Activated CD4-positive, alpha-beta T cell treated with anti-CD3 and anti-CD28 coated beads, Interleukin-2, amount 50 U/mL, for 16 hours (primary cell): ENCODE measurements at regions not wholly inside any gene's neighbourhood (a gene's known extent, or its start where the extent isn't known, plus 50 kb on each side); places are given as distances from the start of the nearest gene placed in this dataset.
"Not testable (repeated sequence)": the region's sequence is repeated elsewhere in the genome, so short reads cannot be mapped to it uniquely, and the experiment has no call there.

Source experiments
- DNase-seq: peaks from one replicate; pipeline ENCODE4 v3.0.0-alpha.2; 2020

- no peak for DNase-seq
Measured at GRCh38 chr16:87008664-87009063, 308.5 kb downstream of the C16orf95 start.

GRCh38 chr16:87012954-87013938 is 303.9 kb downstream of the C16orf95 start:
- no peak for DNase-seq

- no peak for DNase-seq
Measured at GRCh38 chr16:87014112-87014511, 303.1 kb downstream of the C16orf95 start.

- no peak for DNase-seq
Measured at GRCh38 chr16:87015021-87015420, 302.2 kb downstream of the C16orf95 start.

- no peak for DNase-seq
Measured at GRCh38 chr16:87016046-87017035, 300.9 kb downstream of the C16orf95 start.

DNA sequence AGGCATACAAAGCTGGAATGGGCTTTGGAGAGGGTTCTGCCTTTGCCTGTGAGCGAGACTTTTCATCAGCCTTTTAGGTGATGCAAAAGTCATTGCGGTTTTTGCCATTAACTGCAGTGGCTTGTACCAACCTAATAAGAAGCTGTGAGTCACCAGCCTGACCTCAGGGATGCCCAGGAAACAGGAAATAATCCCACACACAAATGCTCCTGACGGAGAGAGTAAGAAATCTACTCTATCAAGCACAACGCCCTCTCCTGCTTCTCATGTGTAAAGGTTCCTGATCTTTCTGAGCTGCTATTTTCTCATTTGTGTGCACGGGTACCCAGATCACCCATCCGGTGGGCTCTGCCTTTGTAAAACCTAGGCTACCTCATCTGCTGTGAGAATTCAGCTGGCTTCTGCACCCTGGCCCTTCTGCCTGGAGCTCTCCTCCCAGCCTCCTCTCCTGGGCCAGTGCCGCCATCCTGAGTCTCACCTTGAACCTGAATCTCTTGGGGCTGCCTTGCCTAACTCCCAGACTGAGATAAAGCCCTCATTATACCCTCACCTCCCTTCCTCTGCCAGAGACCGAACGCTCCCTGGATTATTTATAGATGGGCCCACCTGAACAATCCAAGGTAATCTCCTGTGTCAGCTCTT is 299.7 kb downstream of the C16orf95 start:
- peak; percentile 3 for DNase-seq

DNA sequence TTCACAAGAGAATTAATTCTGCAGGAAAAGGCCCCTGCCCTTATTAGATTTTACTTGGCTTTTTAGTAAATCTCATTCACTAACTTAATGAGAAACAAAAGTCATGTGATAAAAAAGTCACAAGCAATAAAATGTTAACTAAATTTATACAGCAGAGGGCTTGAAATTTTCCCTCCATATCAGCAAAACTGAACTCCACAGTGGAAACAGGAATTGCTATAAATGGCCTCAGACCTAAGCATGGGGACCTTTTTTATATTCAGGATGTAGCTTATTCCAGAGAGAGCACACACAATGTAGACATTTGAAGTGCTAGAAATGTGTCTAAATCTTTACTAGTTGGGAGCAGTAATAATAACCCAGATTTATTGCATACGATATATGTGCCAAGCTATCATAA is 291.5 kb downstream of the C16orf95 start:
- no peak for DNase-seq

DNA sequence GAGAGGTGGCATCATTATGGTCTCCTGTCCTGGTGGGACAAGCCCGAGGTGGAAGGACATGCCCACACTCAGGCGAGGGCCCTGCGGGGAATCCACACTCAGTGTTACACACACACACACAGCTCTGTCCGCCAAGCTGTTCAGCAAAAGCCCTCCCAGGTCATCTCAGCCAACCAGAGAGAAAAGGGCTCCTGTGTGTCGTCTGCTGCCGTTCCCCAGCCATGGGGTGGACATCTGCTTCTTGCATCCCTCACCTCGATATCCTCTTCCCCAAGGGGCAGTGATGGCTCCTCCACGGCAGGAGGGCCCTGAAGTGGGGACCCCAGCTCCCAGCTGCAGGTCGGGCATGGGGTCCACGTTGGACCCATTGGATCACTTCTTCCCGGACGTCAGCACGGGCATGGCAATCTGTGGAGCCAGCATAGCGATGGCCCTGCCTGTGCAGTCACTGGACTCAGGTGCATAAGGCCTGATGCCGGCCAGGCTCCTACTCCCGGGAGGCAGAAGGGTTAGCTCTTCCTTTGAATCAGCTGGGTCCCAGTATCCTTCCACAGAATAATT is 290.1 kb downstream of the C16orf95 start:
- no peak for DNase-seq

DNA sequence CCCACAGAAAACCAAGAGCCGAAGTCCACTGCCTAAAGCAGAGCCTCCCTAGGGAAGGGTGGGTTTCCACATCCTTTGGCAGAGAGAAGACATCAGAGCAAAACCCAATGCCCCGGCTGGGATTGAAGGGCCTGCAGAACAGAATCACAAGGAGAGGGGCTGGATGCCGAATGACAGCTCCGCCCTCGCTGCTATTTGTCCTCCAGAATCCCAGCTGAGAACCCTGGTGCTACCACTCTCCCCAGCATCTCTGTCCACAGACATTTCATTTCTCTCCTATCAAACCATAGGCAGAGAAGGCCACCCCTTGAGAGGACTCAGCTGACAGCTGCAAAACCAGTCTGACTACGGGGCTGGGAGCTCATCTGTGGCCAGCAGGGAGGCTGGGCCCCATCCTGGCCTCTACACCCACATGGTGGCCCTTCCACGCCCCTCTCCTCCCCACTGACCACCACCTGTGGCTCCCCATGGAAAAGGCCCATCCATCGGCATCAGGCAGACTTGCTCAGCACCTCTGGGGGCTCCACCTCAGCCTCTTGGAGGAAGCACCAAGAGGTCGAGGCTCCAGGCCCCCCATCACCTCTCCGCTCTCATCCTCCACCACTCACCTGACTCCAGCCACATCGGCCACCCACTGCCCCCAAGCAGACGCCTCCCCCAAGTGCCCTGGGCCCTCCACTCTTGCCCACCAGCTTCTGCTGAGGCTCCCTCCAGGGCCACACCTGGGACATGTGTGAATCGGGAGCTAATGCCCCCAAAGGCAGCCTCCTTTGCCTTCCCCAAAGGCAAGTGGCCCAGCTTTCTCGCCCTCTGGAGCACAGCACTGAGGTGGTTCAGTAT is 288.5 kb downstream of the C16orf95 start:
- DNase-seq: no peak

DNA sequence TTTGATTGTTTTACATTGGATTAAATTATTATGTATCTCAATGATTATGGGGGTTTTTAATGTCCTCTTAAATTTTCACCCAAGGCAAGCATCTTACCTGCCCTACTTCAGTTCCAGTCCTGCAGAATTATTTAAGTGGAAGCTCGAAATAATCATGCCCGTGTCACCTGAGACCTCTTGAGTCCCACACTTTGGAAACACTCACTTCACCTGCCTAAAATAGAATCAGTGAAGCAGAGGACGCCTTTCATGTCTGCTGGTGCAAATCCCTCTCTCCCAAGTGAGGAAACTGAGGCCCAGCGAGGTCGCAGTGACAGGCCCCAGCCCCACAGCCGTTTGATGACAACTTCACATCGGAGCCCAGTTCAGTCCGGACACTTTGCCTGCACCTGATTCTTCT is 284.6 kb downstream of the C16orf95 start:
- DNase-seq: no peak

DNA sequence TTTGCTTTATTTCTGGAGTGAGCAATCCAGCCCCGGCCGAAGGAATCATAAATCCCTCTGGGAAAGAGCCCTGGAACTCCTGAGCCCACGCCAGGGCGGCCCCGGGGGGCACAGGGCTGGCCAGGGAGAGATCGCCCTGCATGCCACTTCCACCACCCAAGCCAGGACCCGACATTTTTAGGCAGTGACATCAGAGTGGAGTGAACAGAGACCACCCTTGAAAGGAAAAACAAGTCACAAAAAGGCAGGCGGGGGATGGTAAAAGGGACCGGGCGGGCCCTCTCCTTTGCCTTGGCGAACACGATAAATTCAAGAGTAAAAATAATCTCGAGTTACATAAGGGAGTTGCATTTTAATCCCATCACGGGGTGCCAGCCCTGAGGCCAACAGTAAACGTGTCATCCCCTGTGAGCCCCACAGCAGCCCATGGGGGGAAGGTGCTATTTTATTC is 284.1 kb downstream of the C16orf95 start:
- no peak for DNase-seq

- no peak for DNase-seq
Measured at GRCh38 chr16:87033541-87034300, 283.5 kb downstream of the C16orf95 start.

GRCh38 chr16:87034317-87034716 is 282.9 kb downstream of the C16orf95 start:
- DNase-seq: no peak

DNA sequence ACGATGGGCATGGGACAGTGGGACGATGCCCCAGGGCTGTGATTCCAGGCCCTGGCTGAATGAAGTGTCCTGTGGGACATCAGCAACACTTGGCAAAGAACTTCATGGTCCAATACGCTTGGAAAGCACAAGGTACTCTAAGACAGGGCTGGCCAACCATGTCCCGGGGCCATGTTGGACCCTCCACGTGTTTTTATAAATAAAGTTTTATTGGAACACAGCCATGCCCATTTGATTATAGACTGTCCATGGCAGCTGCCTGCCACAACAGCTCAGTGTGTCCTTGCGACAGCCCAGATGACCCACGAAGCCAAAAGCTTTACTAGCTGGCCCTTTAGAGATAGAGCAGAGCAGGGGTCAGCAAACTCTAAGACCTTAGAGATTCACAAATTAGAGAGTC is 282.1 kb downstream of the C16orf95 start:
- DNase-seq: no peak

DNA sequence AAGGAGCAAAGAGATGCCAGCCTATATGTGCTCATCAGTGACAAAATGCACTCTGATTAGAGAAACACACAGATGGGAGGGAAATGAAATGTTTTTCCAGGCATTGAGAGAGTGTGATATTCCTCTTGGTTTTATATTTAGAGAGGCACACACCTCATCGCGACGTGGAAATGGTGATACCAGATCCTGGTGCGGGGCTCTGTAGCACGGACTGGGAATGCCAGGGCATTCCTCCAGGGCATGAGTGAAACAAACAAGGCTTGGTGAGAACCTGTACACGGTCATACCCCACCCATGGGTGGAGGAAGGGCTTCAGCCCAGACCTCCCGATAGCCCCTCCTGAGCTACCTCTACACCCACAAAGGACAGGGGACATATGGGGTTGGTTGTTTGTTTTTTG is 280.2 kb downstream of the C16orf95 start:
- DNase-seq: no peak

- DNase-seq: not testable (repeated sequence)
Measured at GRCh38 chr16:87038528-87038927, 278.7 kb downstream of the C16orf95 start.

- DNase-seq: no peak
Measured at GRCh38 chr16:87040169-87041117, 276.7 kb downstream of the C16orf95 start.

DNA sequence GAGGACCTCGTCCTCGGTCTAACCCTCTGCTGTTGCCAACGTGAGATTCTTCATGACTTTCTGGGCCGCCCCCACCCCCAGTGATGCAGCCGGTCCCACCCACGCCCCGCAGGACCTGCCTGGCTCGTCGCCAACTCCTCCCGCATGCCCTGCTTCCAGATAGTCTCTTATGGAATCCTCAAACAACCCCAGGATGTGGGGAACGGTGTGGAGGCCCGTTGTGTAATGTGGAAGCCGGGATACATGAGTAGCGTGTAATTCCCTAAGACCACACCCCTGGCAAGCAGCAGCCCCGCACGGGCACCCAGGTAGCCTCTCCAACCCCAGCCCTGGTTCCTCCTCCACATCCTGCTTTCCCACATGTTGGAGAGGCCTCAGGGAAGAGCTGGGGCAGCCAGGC is 275.9 kb downstream of the C16orf95 start:
- DNase-seq: no peak

- no peak for DNase-seq
Measured at GRCh38 chr16:87042551-87043230, 274.5 kb downstream of the C16orf95 start.
